H9 (cell line): ENCODE measurements at regions not wholly inside any gene's neighbourhood (a gene's known extent, or its start where the extent isn't known, plus 50 kb on each side); places are given as distances from the start of the nearest gene placed in this dataset.

Experiments
- DNase-seq: peaks from one replicate; pipeline ENCODE4 v3.0.0-alpha.2; 2017
- H2AFZ ChIP-seq: one replicate; pipeline ENCODE4 v1.6.1; 2013; ENCODE audit warnings: mild to moderate bottlenecking, low read length, control low read depth, moderate library complexity
- H2AK5ac ChIP-seq: 2 replicates; pipeline ENCODE4 v1.6.1; 2013; ENCODE audit warnings: low read length, control low read depth, mixed read lengths; ENCODE audit not compliant: insufficient read length
- H2BK120ac ChIP-seq: one replicate; pipeline ENCODE4 v1.6.1; 2013; ENCODE audit warnings: low read depth, mild to moderate bottlenecking, low read length, control low read depth, inconsistent platforms; ENCODE audit not compliant: poor library complexity, severe bottlenecking
- H2BK12ac ChIP-seq: 2 replicates; pipeline ENCODE4 v1.6.1; 2013; ENCODE audit warnings: low read length, control low read depth, mixed read lengths, low read depth; ENCODE audit not compliant: insufficient read length
- H2BK15ac ChIP-seq: 2 replicates; pipeline ENCODE4 v1.6.1; 2013; ENCODE audit warnings: low read depth, low read length, control low read depth
- H2BK20ac ChIP-seq: one replicate; pipeline ENCODE4 v1.6.1; 2013; ENCODE audit warnings: low read depth, mild to moderate bottlenecking, low read length, control low read depth, inconsistent platforms; ENCODE audit not compliant: poor library complexity, severe bottlenecking
- H2BK5ac ChIP-seq: 2 replicates; pipeline ENCODE4 v1.6.1; 2013; ENCODE audit warnings: low read length, control low read depth, mixed read lengths; ENCODE audit not compliant: insufficient read length
- H3K14ac ChIP-seq: 2 replicates; pipeline ENCODE4 v1.6.1; 2013; ENCODE audit warnings: low read length, control low read depth; ENCODE audit not compliant: insufficient read depth
- H3K18ac ChIP-seq: 2 replicates; pipeline ENCODE4 v1.6.1; 2013; ENCODE audit warnings: low read depth, mild to moderate bottlenecking, mixed read lengths, low read length, control low read depth; ENCODE audit not compliant: insufficient read length
- H3K23ac ChIP-seq: 2 replicates; pipeline ENCODE4 v1.6.1; 2013; ENCODE audit warnings: low read length, control low read depth, mixed read lengths, low read depth; ENCODE audit not compliant: insufficient read length
- H3K23me2 ChIP-seq: 2 replicates; pipeline ENCODE4 v1.6.1; 2013; ENCODE audit warnings: low read depth, mild to moderate bottlenecking, mixed read lengths, low read length, control low read depth; ENCODE audit not compliant: insufficient read length, poor library complexity, severe bottlenecking
- H3K27ac ChIP-seq: 2 replicates; pipeline ENCODE4 v1.5.1; 2013; ENCODE audit warnings: low read length, control low read depth, mixed read lengths, low read depth; ENCODE audit not compliant: insufficient read length
- H3K27me3 ChIP-seq: 2 replicates; pipeline ENCODE4 v1.6.1; 2013; ENCODE audit warnings: low read length, control low read depth, inconsistent platforms; ENCODE audit not compliant: insufficient read depth
- H3K4ac ChIP-seq: 2 replicates; pipeline ENCODE4 v1.6.1; 2013; ENCODE audit warnings: low read depth, mild to moderate bottlenecking, control low read depth, inconsistent platforms, low read length, moderate library complexity
- H3K4me1 ChIP-seq: 2 replicates; pipeline ENCODE4 v1.6.1; 2013; ENCODE audit warnings: low read length, control low read depth, inconsistent platforms; ENCODE audit not compliant: insufficient read depth
- H3K4me2 ChIP-seq: 2 replicates; pipeline ENCODE4 v1.6.1; 2013; ENCODE audit warnings: low read length, control low read depth, mixed read lengths; ENCODE audit not compliant: insufficient read length, insufficient read depth
- H3K56ac ChIP-seq: 2 replicates; pipeline ENCODE4 v1.6.1; 2013; ENCODE audit warnings: low read depth, mild to moderate bottlenecking, mixed read lengths, low read length, control low read depth; ENCODE audit not compliant: insufficient read length
- H3K79me1 ChIP-seq: 2 replicates; pipeline ENCODE4 v1.6.1; 2013; ENCODE audit warnings: low read depth, mild to moderate bottlenecking, moderate library complexity, low read length, control low read depth, inconsistent platforms; ENCODE audit not compliant: insufficient read depth, poor library complexity, severe bottlenecking
- H3K79me2 ChIP-seq: 2 replicates; pipeline ENCODE4 v1.6.1; 2013; ENCODE audit warnings: low read length, control low read depth, inconsistent platforms; ENCODE audit not compliant: insufficient read depth
- H3K9ac ChIP-seq: 2 replicates; pipeline ENCODE4 v1.6.1; 2013; ENCODE audit warnings: low read length, control low read depth, mixed read lengths; ENCODE audit not compliant: insufficient read length; ENCODE audit errors: extremely low read depth
- H3K9me3 ChIP-seq: one replicate; pipeline ENCODE4 v1.6.1; 2013; ENCODE audit warnings: low read depth, low read length, inconsistent platforms; ENCODE audit not compliant: control insufficient read depth
- H3T11ph ChIP-seq: one replicate; pipeline ENCODE4 v1.6.1; 2013; ENCODE audit warnings: mild to moderate bottlenecking, low read length, control low read depth, inconsistent platforms
- H4K20me1 ChIP-seq: one replicate; pipeline ENCODE4 v1.6.1; 2013; ENCODE audit not compliant: control insufficient read depth, insufficient read length, insufficient read depth
- H4K5ac ChIP-seq: 2 replicates; pipeline ENCODE4 v1.6.1; 2013; ENCODE audit warnings: low read depth, mild to moderate bottlenecking, mixed read lengths, low read length, control low read depth; ENCODE audit not compliant: insufficient read length
- H4K8ac ChIP-seq: replicated peaks from 2 replicates; pipeline ENCODE4 v1.6.1; 2013; ENCODE audit warnings: low read length, control low read depth, mixed read lengths, low read depth; ENCODE audit not compliant: insufficient read length
- H4K91ac ChIP-seq: 2 replicates; pipeline ENCODE4 v1.6.1; 2013; ENCODE audit warnings: low read depth, mild to moderate bottlenecking, moderate library complexity, mixed read lengths, low read length, control low read depth; ENCODE audit not compliant: insufficient read length
- H3K27ac Mint-ChIP-seq, 3 experiments: 2 replicates in 2 of 3; 3 replicates in 1 of 3; pipeline ENCODE4 v1.8.0; 2020 to 2021; ENCODE audit warnings: mixed read lengths in 3 of 3, mild to moderate bottlenecking in 1 of 3, moderate library complexity in 1 of 3
- H3K27me3 Mint-ChIP-seq: 2 replicates; pipeline ENCODE4 v1.8.0; 2021; ENCODE audit warnings: low read depth, mild to moderate bottlenecking, moderate library complexity, mixed read lengths
- H3K36me3 Mint-ChIP-seq, 3 experiments: 2 replicates in 2 of 3; 3 replicates in 1 of 3; pipeline ENCODE4 v1.8.0; 2020 to 2021; ENCODE audit warnings: low read depth in 3 of 3, mixed read lengths in 3 of 3; ENCODE audit not compliant: insufficient read depth in 1 of 3
- H3K4me1 Mint-ChIP-seq, 2 experiments: 2 replicates each; pipeline ENCODE4 v1.8.0; 2020; ENCODE audit warnings: mixed read lengths in 2 of 2
- H3K4me3 Mint-ChIP-seq, 2 experiments: 2 replicates in 1 of 2; 3 replicates in 1 of 2; pipeline ENCODE4 v1.8.0; 2020 to 2021; ENCODE audit warnings: mild to moderate bottlenecking in 2 of 2, mixed read lengths in 2 of 2, moderate library complexity in 1 of 2
- H3K9me3 Mint-ChIP-seq, 2 experiments: 2 replicates in 1 of 2; 3 replicates in 1 of 2; pipeline ENCODE4 v1.8.0; 2020; ENCODE audit warnings: mild to moderate bottlenecking in 2 of 2, mixed read lengths in 2 of 2, moderate library complexity in 1 of 2
- CTCF ChIP-seq: fragments of 200-600 bp; sonication (generic); conservative IDR thresholded peaks from 3 replicates; pipeline ENCODE4 v1.8.0; 2021; ENCODE audit warnings: antibody characterized with exemption, mild to moderate bottlenecking
- WGBS: extraction: QIAGEN DNeasy Blood & Tissue Kit; methylation state at CpG from one replicate; pipeline ENCODE4 v1.1.7; 2013; ENCODE audit warnings: missing lambda C conversion rate, low lambda C conversion rate, mixed read lengths; ENCODE audit not compliant: insufficient read length; ENCODE audit errors: extremely low coverage; 5-methylcytosine and 5-hydroxymethylcytosine counted together

- H3K9me3 Mint-ChIP-seq = peaks cover 85 to 90% of the 10 kb centered on the region in 2 experiments
- Histone ChIP-seq H2AK5ac (no peak overlapping the region), H2BK120ac (no peak overlapping the region), H3K4me2 (no peak overlapping the region), H3K18ac (no peak overlapping the region), H3K27ac (no peak overlapping the region), H3K9ac (no peak overlapping the region), H3K23me2 (no peaks in the 10 kb centered on the region), H3K79me1 (no peaks in the 10 kb centered on the region), H4K5ac (no peak overlapping the region), H3K27me3 (no peaks in the 10 kb centered on the region), H2BK15ac (no peak overlapping the region), H3T11ph (no peak overlapping the region), H4K91ac (no peak overlapping the region), H2BK5ac (no peak overlapping the region), H3K9me3 (peaks cover 58% of the 10 kb centered on the region), H3K4me1 (no peaks in the 10 kb centered on the region), H2BK20ac (no peak overlapping the region), H2BK12ac (no peak overlapping the region), H2AFZ (no peak overlapping the region), H4K20me1 (no peaks in the 10 kb centered on the region), H3K79me2 (no peaks in the 10 kb centered on the region), H3K14ac (no peak overlapping the region), H4K8ac (no peak overlapping the region), H3K23ac (no peak overlapping the region), H3K56ac (no peak overlapping the region), H3K4ac (no peak overlapping the region)
- WGBS = no CpG with 5 or more reads among the region's 1 CpG
- H3K4me3 Mint-ChIP-seq = no peak overlapping the region
- no peak overlapping the region for H3K27ac Mint-ChIP-seq
- DNase-seq = no peak
- TF ChIP-seq CTCF = no peak
- H3K27me3 Mint-ChIP-seq = peaks cover 1% of the 10 kb centered on the region; the same call in 1 of the 2 replicates
- H3K4me1 Mint-ChIP-seq = no peaks in the 10 kb centered on the region
- H3K36me3 Mint-ChIP-seq = peaks cover 0 to 25% (median 6%) of the 10 kb centered on the region in 3 experiments; a peak in 5 of 7 replicates
Measured at GRCh38 chr15:19984101-19984500, 557.5 kb downstream of the GOLGA6L6 start.
